Thyroid gland (tissue), 4 donors: ENCODE measurements at regions not wholly inside any gene's neighbourhood (a gene's known extent, or its start where the extent isn't known, plus 50 kb on each side); places are given as distances from the start of the nearest gene placed in this dataset.

Experiments used
- DNase-seq, 2 donors: peaks; one replicate each; pipeline ENCODE4 v3.0.0-alpha.2; 2019
- H3K27ac ChIP-seq, 3 donors: fragments of 200-600 bp; sonication (generic); 1 replicate in 2 of 3; 2 replicates in 1 of 3; pipeline ENCODE4 v1.5.1; 2016 to 2019; ENCODE audit warnings: mild to moderate bottlenecking in 1 of 3, moderate library complexity in 1 of 3
- H3K27me3 ChIP-seq: fragments of 200-600 bp; sonication (generic); one replicate; pipeline ENCODE4 v1.5.1; 2019
- H3K36me3 ChIP-seq, 2 donors: fragments of 200-600 bp; sonication (generic); one replicate each; pipeline ENCODE4 v1.5.1; 2016 to 2019
- H3K4me1 ChIP-seq, 2 donors: fragments of 200-600 bp; sonication (generic); one replicate each; pipeline ENCODE4 v1.5.1; 2017 to 2019
- H3K4me3 ChIP-seq, 3 donors: fragments of 200-600 bp; sonication (generic); replicated peaks in 1 of 3; 1 replicate in 2 of 3; 2 replicates in 1 of 3; pipeline ENCODE4 v1.5.1; 2016; ENCODE audit warnings: mild to moderate bottlenecking in 1 of 3
- H3K9me3 ChIP-seq: fragments of 200-600 bp; sonication (generic); one replicate; pipeline ENCODE4 v1.5.1; 2017
- CTCF ChIP-seq, 6 experiments: fragments of 200-600 bp in 3 of 6; fragments of 450-650 bp in 3 of 6; sonication (generic) in 3 of 6; IDR thresholded peaks; one replicate each; pipeline ENCODE4 v1.5.1; 2016 to 2019; ENCODE audit warnings: antibody characterized with exemption in 6 of 6, mild to moderate bottlenecking in 2 of 6, inconsistent platforms in 1 of 6, moderate library complexity in 1 of 6
- POLR2A ChIP-seq, 2 donors: fragments of 450-650 bp; IDR thresholded peaks; one replicate each; pipeline ENCODE4 v1.6.1; 2017; ENCODE audit warnings: antibody characterized with exemption in 2 of 2, mild to moderate bottlenecking in 2 of 2, moderate library complexity in 1 of 2
- WGBS, 2 donors: methylation state at CpG; one replicate each; pipeline ENCODE4 v1.1.5; 2017; 5-methylcytosine and 5-hydroxymethylcytosine counted together
- intact Hi-C: fragments of 100-400 bp; cut with DNase I; formaldehyde crosslinking; loops from one replicate; pipeline ENCODE4 v1.15.1; 2023

GRCh38 chrX:134714633-134715110, 56.4 kb upstream of the PLAC1 start:
- TF ChIP-seq POLR2A (IDR thresholded peaks at IDR 0.05) (no peak), CTCF (IDR thresholded peaks at IDR 0.05) (no peak)
- Histone ChIP-seq H3K36me3 (no peaks in the 10 kb centered on the region), H3K4me1 (no peaks in the 10 kb centered on the region), H3K27me3 (no peaks in the 10 kb centered on the region), H3K9me3 (no peaks in the 10 kb centered on the region), H3K27ac (no peak overlapping the region), H3K4me3 (no peak overlapping the region)
- 91 to 95% methylated on average over 3 of the region's 3 CpGs for WGBS, 2 donors
- intact Hi-C loops, result no loop called here
- DNase-seq, result no peak

DNA sequence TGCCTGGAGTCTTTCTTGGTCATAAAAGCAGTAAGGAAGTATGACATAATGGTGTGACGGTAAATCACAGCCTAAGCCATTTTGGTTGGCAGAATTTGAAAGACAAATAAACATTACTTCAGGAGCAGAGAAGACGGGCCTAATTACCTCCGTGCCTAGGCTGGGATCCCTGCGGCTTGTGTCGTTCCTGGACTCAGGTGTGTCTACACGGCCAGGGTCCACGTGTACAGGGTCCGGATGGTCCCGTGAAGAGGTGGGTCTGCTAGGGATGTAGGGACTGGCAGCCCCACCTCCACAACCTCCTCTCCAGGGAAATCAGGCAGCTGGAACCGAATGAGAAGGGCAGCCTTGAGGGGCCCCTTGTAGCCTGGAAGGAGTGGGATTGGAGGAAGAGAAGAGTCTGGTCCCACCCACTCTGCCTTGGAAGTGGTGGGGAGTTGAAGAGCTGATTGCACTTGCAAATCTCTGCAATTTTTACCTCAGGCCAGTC, 55.4 kb upstream of the PLAC1 start:
- TF ChIP-seq POLR2A (IDR thresholded peaks at IDR 0.05) (no peak), CTCF (IDR thresholded peaks at IDR 0.05) (no peak)
- DNase-seq, result no peak
- H3K4me1 ChIP-seq, result no peaks in the 10 kb centered on the region
- intact Hi-C loops, result no loop called here
- 74 to 76% methylated on average over 3 to 5 of the region's 10 CpGs for WGBS, 2 donors
- H3K27ac ChIP-seq, result no peak overlapping the region
- H3K36me3 ChIP-seq, result no peaks in the 10 kb centered on the region
- no peaks in the 10 kb centered on the region for H3K9me3 ChIP-seq
- H3K4me3 ChIP-seq, result no peak overlapping the region
- no peaks in the 10 kb centered on the region for H3K27me3 ChIP-seq

DNA sequence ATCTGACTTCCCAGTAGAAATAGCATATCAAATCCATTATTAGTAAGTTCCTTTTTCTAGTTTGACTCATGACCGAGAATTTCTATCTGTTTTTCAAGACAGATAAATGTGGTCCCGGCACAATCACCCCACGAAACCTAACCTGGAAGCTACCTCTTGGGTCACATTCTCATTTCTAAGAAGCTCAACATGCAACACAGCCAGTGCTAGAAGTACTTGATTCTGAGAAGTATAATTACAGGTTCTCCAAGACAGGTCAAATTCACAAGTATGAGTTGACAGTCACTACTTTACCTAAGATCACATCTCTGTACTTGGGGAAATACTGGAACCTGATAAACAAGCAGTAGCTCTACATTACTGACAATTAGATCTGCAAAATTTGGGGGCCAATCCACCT, 54.0 kb upstream of the PLAC1 start:
- Histone ChIP-seq H3K4me1 (no peaks in the 10 kb centered on the region), H3K36me3 (no peaks in the 10 kb centered on the region)
- intact Hi-C loops, result no loop called here

DNA sequence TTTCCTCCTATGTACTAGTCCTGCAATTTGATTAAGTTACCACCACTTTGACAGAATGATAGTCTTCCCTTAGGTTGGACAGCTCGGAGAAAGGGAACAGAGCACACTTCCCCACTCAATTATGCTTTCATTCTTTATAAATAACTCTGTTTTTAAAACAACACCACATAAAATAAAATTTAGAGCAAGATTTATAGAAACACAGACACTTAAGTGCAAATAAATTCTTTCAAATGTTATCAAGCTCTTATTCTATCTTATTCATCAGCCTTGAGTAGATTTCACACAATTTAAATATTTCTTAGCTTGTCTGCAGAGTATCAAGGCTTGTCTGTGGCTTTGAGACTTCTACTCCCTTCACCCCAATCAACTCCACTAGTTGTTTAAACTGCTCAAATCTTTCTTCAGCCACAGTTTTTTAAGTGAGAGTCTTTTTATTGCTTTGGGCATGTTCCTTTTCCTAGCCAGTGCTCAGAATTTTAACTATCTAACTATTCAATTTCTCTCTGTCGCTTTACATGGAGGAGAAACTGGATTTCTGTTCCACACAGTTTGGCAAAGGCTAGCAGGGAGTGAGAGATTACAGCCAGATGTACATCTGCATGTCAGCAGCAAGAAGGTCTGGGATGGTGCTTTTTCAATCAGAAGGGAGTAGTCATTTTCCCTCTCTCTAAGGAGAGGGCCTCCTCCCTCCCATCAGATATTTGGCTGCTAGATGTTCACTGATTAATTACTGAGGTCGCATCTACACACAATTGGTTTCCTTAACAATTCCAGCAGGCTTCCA, 53.1 kb upstream of the PLAC1 start:
- Histone ChIP-seq H3K36me3 (no peaks in the 10 kb centered on the region), H3K27me3 (no peaks in the 10 kb centered on the region), H3K9me3 (no peaks in the 10 kb centered on the region), H3K4me3 (no peak overlapping the region), H3K4me1 (no peaks in the 10 kb centered on the region), H3K27ac (no peak overlapping the region)
- DNase-seq, result no peak
- TF ChIP-seq CTCF (IDR thresholded peaks at IDR 0.05) (no peak), POLR2A (IDR thresholded peaks at IDR 0.05) (no peak)
- intact Hi-C loops, result no loop called here
- WGBS, 2 donors, result 81 to 86% methylated on average over 3 of the region's 3 CpGs

More for the DNA sequence above, 54.0 kb upstream of the PLAC1 start:
- 83 to 87% methylated on average over 3 of the region's 3 CpGs for WGBS, 2 donors
- no peaks in the 10 kb centered on the region for H3K9me3 ChIP-seq
- no peak for TF ChIP-seq CTCF (IDR thresholded peaks at IDR 0.05)
- TF ChIP-seq POLR2A (IDR thresholded peaks at IDR 0.05), result no peak
- no peak overlapping the region for H3K4me3 ChIP-seq
- no peak overlapping the region for H3K27ac ChIP-seq
- DNase-seq, result no peak
- no peaks in the 10 kb centered on the region for H3K27me3 ChIP-seq
